ENCODE measurements at regions not wholly inside any gene's neighbourhood (a gene's known extent, or its start where the extent isn't known, plus 50 kb on each side); places are given as distances from the start of the nearest gene placed in this dataset.

- no peaks in the 10 kb centered on the region for H3K4me1 ChIP-seq (ENCODE audit: insufficient read depth, low read length)
- CTCF ChIA-PET = no interaction called here
- no peak overlapping the region for H3K4me3 ChIP-seq (ENCODE audit: low read length)
- DNase-seq = no peak
- no peaks in the 10 kb centered on the region for H3K36me3 ChIP-seq (ENCODE audit: insufficient read depth, low read length)
- H3K9me3 Mint-ChIP-seq = no peaks in the 10 kb centered on the region
- ATAC-seq (ENCODE audit: poor library complexity) = no peak
- TF ChIP-seq CTCF (IDR thresholded peaks at IDR 0.05) = no peak
- intact Hi-C loops (cut with DNase I, micrococcal nuclease) = no loop called here
- no peak overlapping the region for H3K4me3 Mint-ChIP-seq
- H3K4me1 Mint-ChIP-seq (ENCODE audit: low read depth) = no peaks in the 10 kb centered on the region
- H3K27me3 Mint-ChIP-seq = no peaks in the 10 kb centered on the region
- H3K36me3 Mint-ChIP-seq (ENCODE audit: low read depth) = no peaks in the 10 kb centered on the region
- H3K27ac ChIP-seq (ENCODE audit: low read depth in 1 of 2, low read length in 2 of 2) = no peak overlapping the region
- no peaks in the 10 kb centered on the region for H3K9me3 ChIP-seq (ENCODE audit: control insufficient read depth in 1 of 2, insufficient read depth in 1 of 2, low read length in 2 of 2)
- no peak overlapping the region for H3K27ac Mint-ChIP-seq
- POLR2A ChIA-PET = interaction anchor here (0.6 to 0.7 kb wide), 2 partner anchors 144 to 366 kb away, joined by 3 read pairs; no protein-coding TSS in a partner anchor
- H3K27me3 ChIP-seq (ENCODE audit: control insufficient read depth in 1 of 2, insufficient read depth in 2 of 2, low read length in 2 of 2) = no peaks in the 10 kb centered on the region
These were observed 71.0 kb upstream of the RAPH1 start for GRCh38 chr2:203606051-203606450.

- H3K4me1 Mint-ChIP-seq (ENCODE audit: low read depth) = no peaks in the 10 kb centered on the region
- CTCF ChIA-PET = no interaction called here
- Histone ChIP-seq H3K27ac (ENCODE audit: low read depth in 1 of 2, low read length in 2 of 2) (no peak overlapping the region), H3K9me3 (ENCODE audit: control insufficient read depth in 1 of 2, insufficient read depth in 1 of 2, low read length in 2 of 2) (no peaks in the 10 kb centered on the region), H3K4me1 (ENCODE audit: insufficient read depth, low read length) (no peaks in the 10 kb centered on the region), H3K36me3 (ENCODE audit: insufficient read depth, low read length) (no peaks in the 10 kb centered on the region), H3K27me3 (ENCODE audit: control insufficient read depth in 1 of 2, insufficient read depth in 2 of 2, low read length in 2 of 2) (no peaks in the 10 kb centered on the region), H3K4me3 (ENCODE audit: low read length) (no peak overlapping the region)
- TF ChIP-seq CTCF (IDR thresholded peaks at IDR 0.05) = no peak
- no peak overlapping the region for H3K27ac Mint-ChIP-seq
- DNase-seq = no peak
- no peaks in the 10 kb centered on the region for H3K27me3 Mint-ChIP-seq
- no peaks in the 10 kb centered on the region for H3K9me3 Mint-ChIP-seq
- no peaks in the 10 kb centered on the region for H3K36me3 Mint-ChIP-seq (ENCODE audit: low read depth)
- H3K4me3 Mint-ChIP-seq = no peak overlapping the region
- intact Hi-C loops (cut with DNase I, micrococcal nuclease) = no loop called here
- ATAC-seq (ENCODE audit: poor library complexity) = no peak
- POLR2A ChIA-PET = no interaction called here
These were observed 75.5 kb upstream of the RAPH1 start for GRCh38 chr2:203610558-203610957.

GRCh38 chr2:203612246-203612645, 77.1 kb upstream of the RAPH1 start:
- Histone ChIP-seq H3K27ac (ENCODE audit: low read depth in 1 of 2, low read length in 2 of 2) (no peak overlapping the region), H3K4me1 (ENCODE audit: insufficient read depth, low read length) (no peaks in the 10 kb centered on the region), H3K9me3 (ENCODE audit: control insufficient read depth in 1 of 2, insufficient read depth in 1 of 2, low read length in 2 of 2) (no peaks in the 10 kb centered on the region), H3K4me3 (ENCODE audit: low read length) (no peak overlapping the region), H3K36me3 (ENCODE audit: insufficient read depth, low read length) (no peaks in the 10 kb centered on the region), H3K27me3 (ENCODE audit: control insufficient read depth in 1 of 2, insufficient read depth in 2 of 2, low read length in 2 of 2) (no peaks in the 10 kb centered on the region)
- DNase-seq = no peak
- intact Hi-C loops (cut with DNase I, micrococcal nuclease) = no loop called here
- H3K9me3 Mint-ChIP-seq = no peaks in the 10 kb centered on the region
- H3K27me3 Mint-ChIP-seq = no peaks in the 10 kb centered on the region
- H3K36me3 Mint-ChIP-seq (ENCODE audit: low read depth) = no peaks in the 10 kb centered on the region
- ATAC-seq (ENCODE audit: poor library complexity) = no peak
- CTCF ChIA-PET = no interaction called here
- POLR2A ChIA-PET = interaction anchor here (1.3 kb wide), 1 partner anchor 108 kb away, joined by 3 read pairs; no protein-coding TSS in a partner anchor
- no peaks in the 10 kb centered on the region for H3K4me1 Mint-ChIP-seq (ENCODE audit: low read depth)
- no peak overlapping the region for H3K4me3 Mint-ChIP-seq
- H3K27ac Mint-ChIP-seq = no peak overlapping the region
- no peak for TF ChIP-seq CTCF (IDR thresholded peaks at IDR 0.05)

All from CD4-positive, alpha-beta T cell (primary cell).